Caki2 (cell line): ENCODE measurements at regions not wholly inside any gene's neighbourhood (a gene's known extent, or its start where the extent isn't known, plus 50 kb on each side); places are given as distances from the start of the nearest gene placed in this dataset.
"Not testable (repeated sequence)": the region's sequence is repeated elsewhere in the genome, so short reads cannot be mapped to it uniquely, and the experiment has no call there.

Experiments
- DNase-seq: peaks from one replicate; pipeline ENCODE4 v3.0.0-alpha.2; 2015; ENCODE audit warnings: low read depth
- in situ Hi-C: cut with HindIII; loops from 2 replicates; pipeline ENCODE4 v1.10.0; 2016; ENCODE audit warnings: low sequenced_read_pairs, low pct_unique_long_range_greater_than_20kb, mixed read lengths

- DNase-seq, in situ Hi-C loops: not testable (repeated sequence)
These were observed 96.5 kb downstream of the BRMS1L start for GRCh38 chr14:35922590-35922989.

- in situ Hi-C loops, result no loop called here
- no peak for DNase-seq
These were observed 95.6 kb downstream of the BRMS1L start for GRCh38 chr14:35921745-35922144.
